HG03196 (cell line): ENCODE measurements at regions not wholly inside any gene's neighbourhood (a gene's known extent, or its start where the extent isn't known, plus 50 kb on each side); places are given as distances from the start of the nearest gene placed in this dataset.
"Not testable (repeated sequence)": the region's sequence is repeated elsewhere in the genome, so short reads cannot be mapped to it uniquely, and the experiment has no call there.

Experiments
- ATAC-seq: cut with Tn5 transposase; IDR thresholded peaks from one replicate; pipeline ENCODE4 v1.9.1; 2021; ENCODE audit not compliant: unreplicated experiment

DNA sequence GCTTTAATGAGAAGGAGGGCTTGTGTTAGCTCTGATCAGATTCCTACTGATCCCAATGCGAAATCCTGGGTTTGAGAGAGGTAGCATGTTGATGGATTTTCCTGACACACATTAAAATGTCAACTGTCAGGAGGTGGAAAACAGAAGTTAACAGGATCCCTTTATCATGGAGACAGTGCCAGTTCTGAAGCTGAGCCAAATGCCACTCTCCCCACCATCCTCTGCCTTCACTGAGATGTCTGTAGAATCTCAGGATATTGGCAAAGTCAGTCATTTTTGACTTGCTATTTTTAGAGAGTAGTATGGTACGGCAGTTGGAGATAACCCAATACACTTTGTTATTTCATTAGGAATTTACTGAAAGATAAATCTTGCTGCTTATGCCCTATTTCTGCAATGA, 1816.2 kb upstream of the FLRT2 start:
- ATAC-seq: no peak

DNA sequence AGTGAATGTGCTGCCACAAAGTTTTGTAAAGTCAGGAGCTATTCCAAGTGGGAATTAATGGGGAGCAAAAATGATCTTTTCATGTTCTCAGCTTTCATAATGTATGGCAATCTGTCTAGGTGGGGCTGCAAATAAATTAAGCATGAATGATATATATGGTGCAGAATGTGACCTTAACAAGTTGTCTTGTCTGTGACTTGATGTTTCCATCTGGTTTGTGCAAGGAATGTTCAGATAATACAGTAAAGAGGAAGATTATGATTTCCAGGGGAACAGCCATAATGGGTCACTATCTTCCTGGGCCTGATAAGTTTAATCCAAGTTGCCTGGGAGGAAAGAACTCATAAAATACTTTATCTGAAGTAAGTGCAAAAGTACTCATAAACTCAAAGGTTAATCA, 1815.8 kb upstream of the FLRT2 start:
- no peak for ATAC-seq

DNA sequence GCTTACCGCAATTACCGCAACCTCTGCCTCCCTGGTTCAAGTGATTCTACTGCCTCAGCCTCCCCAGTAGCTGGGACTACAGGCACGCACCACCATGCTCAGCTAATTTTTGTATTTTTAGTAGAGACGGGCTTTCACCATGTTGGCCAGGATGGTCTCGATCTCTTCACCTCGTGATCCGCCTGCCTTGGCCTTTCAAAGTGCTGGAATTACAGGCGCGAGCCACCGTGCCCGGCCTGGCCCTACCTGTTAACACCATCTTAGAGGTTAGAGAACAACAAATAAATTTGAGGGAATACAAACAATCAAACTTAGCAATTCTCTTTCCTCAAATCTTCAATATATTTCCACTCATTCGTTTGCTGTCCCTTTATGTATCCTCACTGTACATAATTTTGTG, 1810.5 kb upstream of the FLRT2 start:
- ATAC-seq: not testable (repeated sequence)

DNA sequence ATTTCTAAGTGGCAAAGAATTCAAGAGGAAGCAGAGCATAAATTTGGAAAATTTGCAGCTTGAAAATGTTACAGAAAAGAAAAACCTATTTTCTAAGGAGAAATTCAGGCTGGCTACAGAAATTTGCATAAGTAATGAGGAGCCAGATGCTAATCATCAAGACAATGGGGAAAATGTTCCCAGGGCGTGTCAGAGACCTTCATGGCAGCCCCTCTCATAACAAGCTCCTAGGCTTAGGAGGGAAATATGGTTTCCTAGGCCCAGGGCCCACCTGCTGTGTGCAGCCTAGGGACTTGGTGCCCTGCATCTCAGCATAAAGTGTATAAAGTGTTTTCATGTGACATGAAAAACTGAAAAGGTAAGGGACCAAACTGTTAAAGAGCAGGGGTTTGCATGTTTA, 1796.3 kb upstream of the FLRT2 start:
- no peak for ATAC-seq

DNA sequence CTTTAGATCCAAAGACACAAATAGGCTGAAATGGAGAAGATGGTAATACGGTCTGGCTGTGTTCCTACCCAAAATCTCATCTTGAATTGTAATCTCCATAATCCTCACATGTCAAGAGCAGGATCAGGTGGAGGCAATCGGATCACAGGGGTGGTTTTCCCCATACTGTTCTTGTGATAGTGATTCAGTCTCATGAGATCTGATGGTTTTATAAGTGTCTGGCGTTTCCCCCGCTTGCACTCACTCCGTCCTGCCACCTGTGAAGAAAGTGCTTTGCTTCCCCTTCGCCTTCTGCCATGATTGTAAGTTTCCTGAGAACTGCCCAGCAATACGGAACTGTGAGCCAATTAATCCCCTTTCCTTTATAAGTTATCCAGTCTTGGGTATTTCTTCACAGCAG, 1795.5 kb upstream of the FLRT2 start:
- ATAC-seq: no peak

DNA sequence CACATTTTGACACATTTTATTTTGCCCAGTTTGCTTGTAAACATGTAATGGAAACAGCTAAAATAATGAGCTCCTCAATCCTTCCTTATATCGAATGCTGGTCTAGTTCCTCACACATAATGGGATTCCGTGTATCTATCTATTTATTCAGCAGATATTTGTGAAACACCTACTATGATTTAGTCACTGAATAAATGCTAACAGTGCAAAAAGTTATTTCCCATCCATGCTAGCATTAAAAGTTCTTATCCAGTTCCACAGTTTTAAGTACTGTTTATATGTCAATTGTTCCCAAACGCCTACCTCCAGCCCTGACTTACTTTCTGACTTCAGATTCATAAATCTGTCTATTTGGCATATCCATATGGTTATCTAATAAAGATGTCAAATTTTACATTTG, 1788.7 kb upstream of the FLRT2 start:
- no peak for ATAC-seq

DNA sequence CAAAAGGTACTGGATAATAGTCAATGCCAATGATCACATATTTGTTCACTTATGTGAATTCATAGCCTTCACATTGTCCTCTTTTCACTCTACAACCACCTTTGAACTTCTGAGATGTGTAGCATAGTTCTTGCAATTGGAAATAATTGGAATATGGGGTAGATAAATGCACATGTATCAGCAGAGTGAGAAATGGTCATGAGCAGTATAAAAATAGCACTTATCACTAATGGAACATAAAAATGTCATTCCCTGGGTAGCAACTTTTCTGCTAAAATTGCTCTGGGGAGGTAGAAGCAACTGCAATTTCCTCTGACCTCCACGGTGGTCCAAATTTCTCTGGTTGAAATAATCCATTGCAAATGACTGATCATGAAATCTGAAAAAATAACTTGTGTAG, 1785.7 kb upstream of the FLRT2 start:
- ATAC-seq: no peak

DNA sequence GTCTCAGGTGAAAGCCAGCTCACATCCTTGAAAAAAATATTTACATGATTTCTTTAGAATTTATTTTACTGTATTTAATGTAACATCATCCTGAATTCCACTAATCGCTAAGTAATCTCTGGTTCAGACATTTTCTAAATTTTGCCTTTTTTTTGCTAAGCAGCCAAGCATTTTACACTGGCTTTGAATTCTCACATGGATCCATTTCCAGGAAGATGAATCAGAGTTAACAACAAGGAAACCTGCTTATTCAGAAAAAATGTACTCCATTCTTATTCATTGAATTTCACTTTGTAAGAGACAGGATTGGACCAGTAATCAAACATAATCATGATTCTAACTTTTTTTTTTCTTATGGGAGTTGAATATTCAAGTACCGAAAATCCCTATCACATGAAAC, 1785.1 kb upstream of the FLRT2 start:
- no peak for ATAC-seq

DNA sequence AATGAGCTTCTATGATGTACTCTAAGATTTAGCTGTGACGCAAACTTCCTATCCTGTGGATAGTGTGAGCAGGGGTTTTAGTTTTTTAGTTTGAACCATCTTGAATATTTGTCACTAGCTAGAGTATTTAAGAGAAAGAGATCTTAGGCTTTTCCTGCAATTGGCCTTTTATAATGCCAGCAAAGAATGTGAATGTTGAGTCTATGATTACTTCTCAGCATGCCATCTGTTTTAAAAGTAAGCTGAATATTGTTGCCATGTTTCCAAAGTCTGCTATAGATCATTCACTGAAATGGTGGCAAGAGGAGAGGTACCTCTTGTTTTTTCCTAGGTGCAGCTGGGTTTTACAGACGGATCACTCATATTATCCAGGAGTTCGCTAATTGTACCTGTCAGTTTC, 1783.6 kb upstream of the FLRT2 start:
- no peak for ATAC-seq

DNA sequence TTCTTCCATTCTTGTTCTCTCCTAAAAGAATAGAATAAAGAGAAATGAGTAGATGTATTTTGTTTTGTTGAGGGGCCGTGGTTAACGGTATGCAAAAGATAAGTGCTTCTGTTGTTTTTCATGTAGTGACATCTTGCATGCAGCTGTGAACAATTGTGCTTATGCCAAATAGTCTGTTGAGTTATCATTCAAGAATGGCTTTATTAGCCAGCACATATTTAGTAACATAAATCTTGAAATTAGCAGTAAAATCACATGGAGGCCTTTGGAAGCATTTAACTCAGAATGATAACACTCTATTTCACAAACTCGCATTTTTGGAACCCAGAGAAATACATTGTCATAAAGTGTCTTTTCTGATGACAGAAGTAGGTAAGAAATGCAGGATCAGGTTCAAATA, 1772.0 kb upstream of the FLRT2 start:
- ATAC-seq: no peak

DNA sequence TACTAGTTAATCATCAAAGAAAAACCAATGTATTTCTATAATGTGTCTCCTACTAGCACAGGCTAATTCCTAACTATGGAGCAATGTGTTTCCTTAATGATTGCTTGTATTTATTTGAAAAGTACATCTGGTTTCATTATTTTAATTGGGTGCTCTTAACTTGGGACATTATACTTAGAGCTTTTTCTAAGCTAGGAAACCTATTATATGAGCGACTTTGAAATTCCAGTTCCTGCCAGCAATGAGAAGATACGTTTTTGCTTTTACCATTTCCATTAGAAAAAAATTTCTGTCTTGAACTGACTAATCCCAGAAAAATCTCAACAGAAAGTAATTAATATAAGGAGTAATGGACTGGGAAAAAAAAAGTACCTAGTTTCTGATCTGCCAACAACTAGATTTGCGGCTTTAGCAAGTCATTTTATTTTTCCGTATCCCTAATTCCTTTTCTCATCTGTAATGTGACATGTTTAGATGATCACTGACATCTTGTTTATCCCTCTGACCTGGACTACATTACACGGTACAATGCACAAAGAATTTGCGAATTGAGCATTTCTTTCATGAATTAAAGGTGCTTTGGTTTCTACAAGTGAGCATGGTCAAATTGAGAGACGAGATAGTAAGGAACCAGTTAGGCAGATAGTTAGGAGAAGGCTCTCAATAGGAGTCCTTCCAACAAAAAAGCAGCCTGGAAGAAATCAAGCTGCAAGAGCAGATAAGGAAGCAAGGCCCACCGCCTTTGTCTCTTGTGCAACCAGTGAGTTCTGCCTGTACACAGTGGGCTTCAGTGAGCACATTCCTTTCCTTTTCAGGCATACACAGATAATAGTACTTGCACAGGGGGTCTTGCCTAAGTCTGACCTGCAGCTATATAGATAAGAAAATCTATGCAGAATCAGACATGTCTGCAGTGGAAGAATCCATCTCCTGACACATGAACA, 1765.0 kb upstream of the FLRT2 start:
- no peak for ATAC-seq

DNA sequence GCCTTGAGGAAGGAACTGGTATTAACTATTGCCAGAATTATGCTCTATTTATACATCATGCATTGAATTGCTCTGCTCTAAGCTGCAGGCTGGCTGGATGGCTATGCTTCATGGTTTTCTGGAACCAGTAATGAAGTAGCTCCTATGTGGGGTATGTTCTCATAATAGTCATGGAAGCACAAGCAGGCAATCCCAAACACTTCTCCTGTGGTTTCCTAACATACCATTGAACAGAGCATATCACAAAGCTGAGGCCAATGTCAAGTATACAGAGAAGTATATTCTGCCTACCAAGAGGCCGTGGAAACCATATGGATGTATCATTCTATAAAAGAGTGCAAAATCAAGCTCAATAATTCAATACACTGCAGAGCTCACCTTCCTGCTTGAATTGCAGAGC, 1752.4 kb upstream of the FLRT2 start:
- no peak for ATAC-seq

DNA sequence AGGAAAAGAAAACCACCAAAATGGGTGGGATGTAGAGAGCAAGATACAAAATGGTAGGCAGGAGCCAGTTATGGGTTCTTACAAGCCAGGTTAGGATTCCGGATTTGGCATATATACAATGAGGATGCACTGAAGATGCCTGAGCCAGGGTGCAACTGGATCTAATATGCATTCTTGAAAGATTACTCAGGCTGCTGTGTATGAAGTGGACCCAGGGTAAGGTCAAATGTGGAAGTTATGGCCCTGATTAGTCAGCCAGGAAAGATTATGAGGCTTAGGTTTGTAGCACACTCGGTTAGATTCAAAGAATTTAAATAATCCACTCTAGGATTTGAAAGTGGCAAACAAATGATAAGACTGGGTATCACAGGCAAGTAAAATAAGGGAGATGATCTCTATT, 1750.7 kb upstream of the FLRT2 start:
- no peak for ATAC-seq

DNA sequence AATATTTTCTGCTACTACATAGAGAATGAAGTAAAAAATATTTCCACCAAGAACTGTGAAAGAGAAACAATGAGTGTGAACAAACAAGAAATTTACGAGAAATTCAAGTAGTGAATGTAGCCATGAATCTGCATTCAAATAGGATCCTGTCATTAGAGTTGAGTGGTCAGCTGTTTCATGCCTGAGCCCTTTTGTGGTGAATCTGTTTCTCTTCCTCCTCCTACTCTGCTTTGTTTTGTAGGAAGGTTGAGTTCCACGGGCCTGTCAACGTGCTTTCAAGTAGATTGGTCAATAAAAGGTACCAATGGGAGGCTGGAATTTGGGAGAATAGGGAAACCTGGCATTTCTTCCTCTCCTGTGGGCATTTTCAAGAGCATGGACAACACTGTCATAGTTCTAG, 1749.6 kb upstream of the FLRT2 start:
- ATAC-seq: no peak

DNA sequence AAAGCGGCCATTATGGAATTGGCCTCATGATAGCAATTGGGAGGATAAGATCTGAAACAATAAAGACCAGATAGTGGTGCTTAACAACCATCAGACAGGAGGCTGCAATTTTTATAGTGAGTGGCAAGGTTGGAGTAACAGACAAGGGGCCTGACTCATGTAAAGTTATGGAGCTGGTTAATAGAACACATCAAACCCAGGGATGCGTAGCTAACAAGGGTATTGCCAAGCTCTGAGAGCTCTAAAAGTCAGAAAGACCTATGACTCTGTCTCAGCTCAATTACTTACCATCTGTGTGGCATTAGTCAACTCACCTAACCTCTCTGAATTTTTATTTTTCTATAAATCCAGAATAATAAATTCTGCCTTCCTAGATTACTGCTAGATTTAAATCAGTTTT, 1731.5 kb upstream of the FLRT2 start:
- no peak for ATAC-seq

DNA sequence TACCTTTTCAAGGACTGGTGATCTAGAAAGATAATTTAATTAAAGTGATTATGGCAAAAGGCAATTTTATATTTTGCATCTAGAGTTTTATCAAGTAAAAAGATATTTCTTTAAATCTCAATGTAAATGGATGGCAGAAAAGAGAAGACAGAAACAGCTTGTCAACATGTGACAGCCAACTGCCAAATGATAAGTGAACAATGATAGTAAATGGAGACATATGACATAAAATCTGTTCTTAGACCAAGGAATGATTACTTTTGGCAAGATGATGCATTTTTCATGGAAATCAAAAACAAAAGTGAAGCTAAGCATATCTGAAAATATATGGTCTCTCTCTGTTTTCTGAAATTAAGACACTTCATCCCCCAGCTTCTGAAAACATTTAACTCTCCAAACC, 1730.7 kb upstream of the FLRT2 start:
- ATAC-seq: no peak

DNA sequence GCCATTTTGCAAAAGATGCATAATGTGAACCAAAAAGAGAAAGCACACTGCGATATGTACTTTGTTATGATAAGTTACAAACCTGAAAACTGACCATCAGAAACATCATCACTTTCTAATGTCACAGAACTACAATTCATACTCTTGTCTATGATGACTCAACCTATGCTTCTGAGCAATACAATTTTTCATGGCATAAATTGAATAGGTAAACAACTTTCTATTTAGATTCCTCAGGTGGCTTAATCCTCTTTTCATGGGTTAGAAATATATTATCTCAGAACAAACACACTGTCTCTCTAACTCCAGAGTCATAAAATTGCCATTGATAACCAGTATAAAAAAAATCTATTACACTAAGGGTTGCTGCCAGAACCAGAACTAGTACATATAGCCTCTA, 1715.0 kb upstream of the FLRT2 start:
- no peak for ATAC-seq

DNA sequence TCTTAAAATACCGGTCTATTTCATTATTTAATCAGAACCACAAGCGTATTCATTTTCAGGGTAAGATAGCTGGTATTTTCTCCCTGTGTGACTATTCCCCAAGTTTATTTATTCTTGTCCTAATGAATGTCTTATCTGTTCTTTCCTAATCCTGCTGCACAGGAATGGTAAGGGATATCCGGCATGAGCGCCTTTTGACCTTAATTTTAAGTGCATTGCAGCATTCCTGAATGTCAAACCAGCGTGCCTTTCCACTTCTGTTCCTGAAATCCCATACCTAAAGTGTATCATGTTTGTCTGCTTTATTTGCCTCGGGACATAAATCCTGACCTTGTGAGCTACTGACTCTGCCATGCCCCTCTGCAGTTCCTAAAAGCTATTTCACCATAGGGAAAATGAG, 1713.2 kb upstream of the FLRT2 start:
- ATAC-seq: no peak

DNA sequence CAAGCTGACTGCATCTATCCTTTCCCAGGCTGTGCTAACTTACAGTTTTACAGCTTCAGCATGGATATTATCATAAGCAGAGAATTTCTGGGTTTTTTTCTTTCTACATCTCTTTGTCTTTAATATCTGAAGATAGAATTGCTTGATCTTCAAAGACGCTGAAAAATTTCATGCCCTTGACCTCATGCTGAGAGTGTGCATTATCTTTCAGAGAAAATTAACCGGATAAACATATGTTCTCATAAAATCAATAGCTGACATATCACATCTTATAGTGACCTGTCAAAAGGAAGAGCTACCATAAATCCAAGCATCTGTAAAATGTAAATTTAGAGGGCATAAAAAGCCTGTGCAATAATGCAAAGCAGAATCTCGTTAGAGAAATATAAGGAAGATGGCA, 1704.1 kb upstream of the FLRT2 start:
- ATAC-seq: no peak

DNA sequence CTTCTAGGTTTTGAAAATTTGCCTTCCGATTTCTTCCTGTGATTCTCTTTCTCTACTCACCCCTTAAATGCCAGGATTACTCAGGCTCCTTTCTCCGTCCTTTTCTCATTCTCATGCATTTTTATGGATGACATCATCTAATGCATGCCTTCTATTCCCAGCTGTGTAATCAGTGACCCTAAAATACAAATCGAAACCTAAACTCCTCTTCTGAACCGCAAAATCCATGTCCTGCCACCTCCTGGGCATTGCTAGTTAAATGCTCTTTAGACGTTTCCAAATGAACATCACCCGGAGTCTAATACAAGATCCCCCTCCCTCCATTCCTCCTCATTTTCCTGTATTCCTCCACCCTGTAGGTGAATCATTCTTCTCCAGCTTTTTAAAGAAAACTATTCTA, 1703.1 kb upstream of the FLRT2 start:
- no peak for ATAC-seq

DNA sequence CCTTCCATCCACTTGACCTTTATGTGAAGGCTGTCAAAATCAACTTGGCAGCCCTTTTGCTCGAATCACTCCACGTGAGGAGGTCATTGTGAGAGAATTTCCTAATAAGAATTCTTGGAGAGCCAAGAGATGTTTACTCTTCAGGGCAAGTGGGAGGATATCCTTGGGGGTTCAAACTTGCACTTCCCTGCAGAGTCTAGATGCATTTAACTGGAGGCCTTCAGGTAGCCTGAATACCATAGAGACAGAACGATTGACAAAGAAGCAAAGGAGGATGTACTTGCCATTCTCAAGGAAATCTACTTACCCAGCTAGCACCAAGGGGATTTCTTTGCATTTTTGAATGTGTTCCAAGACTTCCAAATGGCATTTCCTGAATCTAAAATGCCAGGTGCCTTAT, 1702.6 kb upstream of the FLRT2 start:
- ATAC-seq: no peak

DNA sequence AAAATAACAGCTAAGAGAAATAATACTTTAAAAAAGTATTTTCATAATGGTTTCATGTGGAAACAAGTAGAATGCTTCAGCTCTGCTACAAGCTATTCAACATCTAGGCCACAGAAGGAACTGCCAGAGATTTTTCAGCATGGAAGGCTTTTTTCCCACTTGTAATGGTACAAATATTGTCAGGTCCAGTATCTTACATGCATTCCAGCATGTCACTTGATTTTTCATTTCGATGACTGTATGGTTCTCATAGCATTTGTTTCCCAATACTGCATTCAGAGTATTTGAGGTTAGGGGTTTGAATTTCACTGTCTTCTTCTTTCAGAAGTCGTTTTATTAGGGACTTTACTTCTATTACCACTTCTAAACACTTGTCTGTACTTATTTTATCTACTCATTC, 1701.5 kb upstream of the FLRT2 start:
- no peak for ATAC-seq

DNA sequence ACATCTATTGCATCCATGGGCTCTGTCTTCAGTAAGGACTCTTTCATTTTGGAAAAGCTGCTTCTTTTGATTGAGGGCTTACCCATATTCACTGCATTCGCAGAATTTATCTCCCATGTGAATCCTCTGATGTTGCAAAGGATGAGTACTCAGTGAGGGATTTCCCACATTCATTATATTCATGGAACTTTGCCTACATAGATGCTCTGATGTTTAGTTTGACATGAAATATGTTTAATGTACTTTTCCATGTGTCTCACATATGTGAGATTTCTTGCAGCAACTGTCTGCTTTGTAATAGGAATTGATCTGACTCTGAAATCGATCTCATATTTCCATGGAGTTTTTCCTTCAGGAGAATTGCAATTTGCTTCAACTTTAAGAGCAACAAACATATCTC, 1699.6 kb upstream of the FLRT2 start:
- ATAC-seq: no peak
